Mesendoderm (in vitro differentiated cells): ENCODE measurements at regions not wholly inside any gene's neighbourhood (a gene's known extent, or its start where the extent isn't known, plus 50 kb on each side); places are given as distances from the start of the nearest gene placed in this dataset.

Source experiments
- DNase-seq: peaks from one replicate; pipeline ENCODE4 v3.0.0; 2013
- H2AK5ac ChIP-seq: 2 replicates; pipeline ENCODE4 v1.6.1; 2013; ENCODE audit warnings: low read length, inconsistent platforms
- H2BK120ac ChIP-seq: 2 replicates; pipeline ENCODE4 v1.6.1; 2013; ENCODE audit warnings: low read depth, mild to moderate bottlenecking, low read length, moderate library complexity, mixed read lengths
- H2BK15ac ChIP-seq: replicated peaks from 2 replicates; pipeline ENCODE4 v1.6.1; 2013; ENCODE audit warnings: low read depth, mild to moderate bottlenecking, moderate library complexity
- H2BK5ac ChIP-seq: 2 replicates; pipeline ENCODE4 v1.6.1; 2013; ENCODE audit warnings: low read length, inconsistent platforms
- H3K18ac ChIP-seq: 2 replicates; pipeline ENCODE4 v1.6.1; 2013; ENCODE audit warnings: mild to moderate bottlenecking, low read length, mixed read lengths
- H3K23ac ChIP-seq: one replicate; pipeline ENCODE4 v1.6.1; 2013; ENCODE audit warnings: low read length
- H3K27ac ChIP-seq: 2 replicates; pipeline ENCODE4 v1.5.1; 2013; ENCODE audit warnings: low read depth, mild to moderate bottlenecking, inconsistent platforms, low read length, moderate library complexity
- H3K27me3 ChIP-seq: 2 replicates; pipeline ENCODE4 v1.6.1; 2013; ENCODE audit warnings: low read length, control low read depth, mild to moderate bottlenecking, inconsistent platforms; ENCODE audit not compliant: insufficient read depth, poor library complexity
- H3K36me3 ChIP-seq: 2 replicates; pipeline ENCODE4 v1.6.1; 2013; ENCODE audit warnings: low read length, inconsistent platforms; ENCODE audit not compliant: control insufficient read depth, insufficient read depth
- H3K4ac ChIP-seq: one replicate; pipeline ENCODE4 v1.6.1; 2013; ENCODE audit warnings: low read depth, mild to moderate bottlenecking, low read length, moderate library complexity
- H3K4me1 ChIP-seq: 2 replicates; pipeline ENCODE4 v1.6.1; 2013; ENCODE audit warnings: low read depth, low read length, inconsistent platforms; ENCODE audit not compliant: control insufficient read depth
- H3K4me2 ChIP-seq: 2 replicates; pipeline ENCODE4 v1.6.1; 2013; ENCODE audit warnings: low read length
- H3K4me3 ChIP-seq: 2 replicates; pipeline ENCODE4 v1.5.1; 2013; ENCODE audit warnings: mild to moderate bottlenecking, low read length
- H3K56ac ChIP-seq: one replicate; pipeline ENCODE4 v1.6.1; 2013; ENCODE audit warnings: low read length
- H3K79me1 ChIP-seq: 2 replicates; pipeline ENCODE4 v1.6.1; 2013; ENCODE audit warnings: low read length, inconsistent platforms
- H3K79me2 ChIP-seq: 2 replicates; pipeline ENCODE4 v1.6.1; 2013; ENCODE audit warnings: mild to moderate bottlenecking, low read length; ENCODE audit not compliant: control insufficient read depth, insufficient read depth
- H3K9ac ChIP-seq: 2 replicates; pipeline ENCODE4 v1.6.1; 2013; ENCODE audit warnings: low read length, inconsistent platforms
- H4K5ac ChIP-seq: one replicate; pipeline ENCODE4 v1.6.1; 2013; ENCODE audit warnings: low read length
- H4K8ac ChIP-seq: one replicate; pipeline ENCODE4 v1.6.1; 2013; ENCODE audit warnings: low read depth, mild to moderate bottlenecking, control low read depth, low read length, moderate library complexity
- WGBS: extraction: QIAGEN DNeasy Blood & Tissue Kit; methylation state at CpG from one replicate; pipeline ENCODE4 v1.1.7; 2013; ENCODE audit warnings: low lambda C conversion rate, missing lambda C conversion rate; ENCODE audit not compliant: insufficient coverage; ENCODE audit errors: extremely low coverage; 5-methylcytosine and 5-hydroxymethylcytosine counted together

DNA sequence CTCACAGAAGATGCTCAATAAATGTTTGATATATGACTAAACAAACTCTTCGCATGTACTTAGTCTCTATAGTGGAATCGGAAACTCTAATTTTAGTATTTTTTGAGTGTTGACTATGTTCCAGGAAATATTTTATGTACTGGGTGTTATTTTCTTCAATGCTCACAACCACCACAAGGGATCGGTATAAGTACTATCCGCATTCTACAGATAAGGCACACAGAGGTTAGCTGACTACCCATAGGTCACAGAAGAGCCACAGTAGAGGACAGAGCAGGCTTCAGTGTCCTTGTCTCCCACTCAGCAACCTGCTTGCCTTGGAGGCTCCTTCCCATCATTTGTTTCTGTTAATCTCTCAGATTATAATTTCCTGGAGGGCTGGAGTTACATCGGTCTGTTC is 451.3 kb downstream of the OMA1 start:
- Histone ChIP-seq H3K4me3 (no peak overlapping the region), H3K23ac (no peak overlapping the region), H3K27ac (no peak overlapping the region), H2AK5ac (no peak overlapping the region), H3K18ac (no peak overlapping the region), H2BK120ac (no peak overlapping the region), H2BK15ac (no peak overlapping the region), H3K4me1 (peaks cover 4% of the 10 kb centered on the region), H3K27me3 (no peaks in the 10 kb centered on the region), H3K56ac (no peak overlapping the region), H3K4me2 (no peak overlapping the region), H3K79me1 (no peaks in the 10 kb centered on the region), H3K79me2 (no peaks in the 10 kb centered on the region), H4K8ac (no peak overlapping the region), H4K5ac (no peak overlapping the region), H3K9ac (no peak overlapping the region), H3K4ac (no peak overlapping the region), H3K36me3 (no peaks in the 10 kb centered on the region), H2BK5ac (no peak overlapping the region)
- DNase-seq, result peak; percentile 31
- no CpG with 5 or more reads among the region's 5 CpGs for WGBS

GRCh38 chr1:58094221-58094620 is 452.3 kb downstream of the OMA1 start:
- WGBS, result no CpG with 5 or more reads among the region's 2 CpGs
- Histone ChIP-seq H3K18ac (no peak overlapping the region), H2BK120ac (no peak overlapping the region), H3K4me3 (no peak overlapping the region), H3K79me2 (no peaks in the 10 kb centered on the region), H3K56ac (no peak overlapping the region), H3K4ac (no peak overlapping the region), H3K27me3 (no peaks in the 10 kb centered on the region), H4K5ac (no peak overlapping the region), H2BK15ac (no peak overlapping the region), H4K8ac (no peak overlapping the region), H3K4me2 (no peak overlapping the region), H3K9ac (no peak overlapping the region), H3K27ac (no peak overlapping the region), H3K23ac (no peak overlapping the region), H3K36me3 (no peaks in the 10 kb centered on the region), H2BK5ac (no peak overlapping the region), H2AK5ac (no peak overlapping the region), H3K4me1 (peaks cover 4% of the 10 kb centered on the region), H3K79me1 (no peaks in the 10 kb centered on the region)
- DNase-seq, result no peak

DNA sequence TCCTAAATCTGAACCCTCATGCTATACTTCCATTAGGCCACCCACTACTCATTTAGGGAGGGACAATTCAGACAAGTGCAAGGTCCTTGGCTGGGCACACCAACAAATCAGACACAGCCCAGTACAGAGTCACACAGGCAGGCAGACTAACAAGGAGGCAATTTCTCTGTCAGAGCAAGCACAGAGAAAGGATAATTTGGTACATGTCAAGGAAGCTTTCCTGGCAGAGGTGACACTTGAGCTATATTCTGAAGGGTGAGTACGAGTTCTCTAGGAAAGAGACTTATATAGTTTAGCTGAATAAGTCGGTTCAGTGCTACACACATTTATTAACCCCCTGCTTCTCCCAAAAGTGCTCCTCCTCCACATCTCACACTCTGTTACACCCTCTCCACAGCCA is 455.9 kb downstream of the OMA1 start:
- H4K8ac ChIP-seq, result no peak overlapping the region
- H3K56ac ChIP-seq, result no peak overlapping the region
- no peak overlapping the region for H3K23ac ChIP-seq
- H2BK15ac ChIP-seq, result no peak overlapping the region
- H3K4ac ChIP-seq, result no peak overlapping the region
- no peak for DNase-seq
- H3K4me3 ChIP-seq, result no peak overlapping the region
- H3K27me3 ChIP-seq, result no peaks in the 10 kb centered on the region
- H3K79me2 ChIP-seq, result no peaks in the 10 kb centered on the region
- H2BK5ac ChIP-seq, result no peak overlapping the region
- WGBS, result no CpG with 5 or more reads among the region's 2 CpGs
- H3K27ac ChIP-seq, result no peak overlapping the region
- no peak overlapping the region for H2BK120ac ChIP-seq
- H4K5ac ChIP-seq, result no peak overlapping the region
- no peak overlapping the region for H3K18ac ChIP-seq
- H3K79me1 ChIP-seq, result no peaks in the 10 kb centered on the region
- H2AK5ac ChIP-seq, result no peak overlapping the region
- no peak overlapping the region for H3K4me2 ChIP-seq
- H3K9ac ChIP-seq, result no peak overlapping the region
- no peaks in the 10 kb centered on the region for H3K36me3 ChIP-seq
- peaks cover 6% of the 10 kb centered on the region for H3K4me1 ChIP-seq

DNA sequence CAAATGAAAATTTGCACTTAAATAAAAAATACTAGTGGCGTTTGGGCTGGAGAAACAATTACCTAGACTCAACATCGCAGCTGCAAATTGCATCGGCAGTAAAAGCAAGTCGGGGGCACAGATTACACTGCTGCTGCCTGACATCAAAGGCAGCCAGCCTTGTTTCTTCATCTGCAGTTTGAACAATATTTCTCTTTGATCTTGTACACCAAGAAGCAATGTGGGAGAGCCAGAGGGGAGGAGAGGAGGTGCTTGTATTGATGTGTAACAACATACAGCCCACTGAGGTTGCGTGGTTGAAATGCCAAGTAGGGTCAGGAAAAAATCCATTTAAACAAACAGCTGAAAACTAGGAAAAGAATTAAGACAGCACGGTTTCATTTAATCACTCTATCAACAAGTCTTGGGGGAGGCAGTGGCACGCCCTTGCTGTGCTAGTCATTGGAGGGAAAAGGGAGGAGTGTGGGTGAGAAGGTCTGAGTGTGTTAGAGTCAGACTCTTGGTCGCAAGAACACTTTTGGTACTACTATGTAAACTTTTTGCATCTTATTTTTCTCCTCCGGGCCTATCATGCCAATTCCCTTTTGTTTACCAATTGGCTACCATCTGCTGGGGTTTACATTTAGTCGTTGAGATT is 456.5 kb downstream of the OMA1 start:
- Histone ChIP-seq H3K4me2 (no peak overlapping the region), H3K4me1 (peaks cover 6% of the 10 kb centered on the region), H2BK15ac (no peak overlapping the region), H2AK5ac (no peak overlapping the region), H4K8ac (no peak overlapping the region), H3K27ac (no peak overlapping the region), H3K23ac (no peak overlapping the region), H2BK5ac (no peak overlapping the region), H2BK120ac (no peak overlapping the region), H3K9ac (no peak overlapping the region), H4K5ac (no peak overlapping the region), H3K4ac (no peak overlapping the region), H3K56ac (no peak overlapping the region), H3K27me3 (no peaks in the 10 kb centered on the region), H3K36me3 (no peaks in the 10 kb centered on the region), H3K18ac (no peak overlapping the region), H3K79me2 (no peaks in the 10 kb centered on the region), H3K4me3 (no peak overlapping the region), H3K79me1 (no peaks in the 10 kb centered on the region)
- WGBS, result no CpG with 5 or more reads among the region's 10 CpGs
- DNase-seq, result no peak

- peaks cover 6% of the 10 kb centered on the region for H3K4me1 ChIP-seq
- H2BK15ac ChIP-seq, result no peak overlapping the region
- WGBS, result no CpG with 5 or more reads among the region's 3 CpGs
- H3K27ac ChIP-seq, result no peak overlapping the region
- H3K79me2 ChIP-seq, result no peaks in the 10 kb centered on the region
- H2BK5ac ChIP-seq, result no peak overlapping the region
- DNase-seq, result no peak
- no peak overlapping the region for H3K4ac ChIP-seq
- no peak overlapping the region for H3K56ac ChIP-seq
- H2BK120ac ChIP-seq, result no peak overlapping the region
- H4K8ac ChIP-seq, result no peak overlapping the region
- H3K4me2 ChIP-seq, result no peak overlapping the region
- no peaks in the 10 kb centered on the region for H3K27me3 ChIP-seq
- no peak overlapping the region for H2AK5ac ChIP-seq
- H3K79me1 ChIP-seq, result no peaks in the 10 kb centered on the region
- no peak overlapping the region for H3K23ac ChIP-seq
- H3K9ac ChIP-seq, result no peak overlapping the region
- no peak overlapping the region for H3K18ac ChIP-seq
- H4K5ac ChIP-seq, result no peak overlapping the region
- no peak overlapping the region for H3K4me3 ChIP-seq
- H3K36me3 ChIP-seq, result no peaks in the 10 kb centered on the region
Measured at GRCh38 chr1:58084266-58084665, 462.3 kb downstream of the OMA1 start.

DNA sequence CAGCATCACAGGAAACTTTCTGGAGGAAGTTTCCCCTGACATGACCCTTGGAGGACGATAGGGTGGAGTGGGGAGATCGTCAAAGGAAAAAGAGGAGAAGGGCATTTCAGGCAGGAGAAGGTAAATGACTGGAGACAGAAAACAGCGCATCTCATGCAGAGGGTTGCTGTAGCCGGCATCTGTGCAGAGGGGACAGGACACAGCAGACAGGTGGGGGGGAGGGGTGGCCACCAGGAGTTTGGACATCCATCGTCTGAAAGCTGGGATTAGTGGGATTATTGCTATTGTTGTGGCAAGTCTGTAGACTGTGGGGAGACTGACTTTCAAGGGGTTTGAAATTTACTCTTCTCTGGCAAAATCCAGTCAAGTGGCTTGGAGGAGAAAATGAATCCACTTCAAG is 463.9 kb downstream of the OMA1 start:
- Histone ChIP-seq H3K79me2 (no peaks in the 10 kb centered on the region), H4K5ac (no peak overlapping the region), H3K27ac (no peak overlapping the region), H3K4me2 (no peak overlapping the region), H3K23ac (no peak overlapping the region), H3K36me3 (no peaks in the 10 kb centered on the region), H3K79me1 (no peaks in the 10 kb centered on the region), H2BK120ac (no peak overlapping the region), H2AK5ac (no peak overlapping the region), H2BK5ac (no peak overlapping the region), H2BK15ac (no peak overlapping the region), H3K4me1 (no peaks in the 10 kb centered on the region), H3K56ac (no peak overlapping the region), H3K27me3 (no peaks in the 10 kb centered on the region), H4K8ac (no peak overlapping the region), H3K18ac (no peak overlapping the region), H3K9ac (no peak overlapping the region), H3K4me3 (no peak overlapping the region), H3K4ac (no peak overlapping the region)
- no peak for DNase-seq
- no CpG with 5 or more reads among the region's 5 CpGs for WGBS
